NCI-H1105 treated with DMSO at 0.1 percent for 48 hours (cell line): ENCODE measurements at regions not wholly inside any gene's neighbourhood (a gene's known extent, or its start where the extent isn't known, plus 50 kb on each side); places are given as distances from the start of the nearest gene placed in this dataset.
"Not testable (repeated sequence)": the region's sequence is repeated elsewhere in the genome, so short reads cannot be mapped to it uniquely, and the experiment has no call there.

Source experiments
- DNase-seq: peaks from one replicate; lab custom pipeline; 2025; lab: John Stamatoyannopoulos, UW

DNA sequence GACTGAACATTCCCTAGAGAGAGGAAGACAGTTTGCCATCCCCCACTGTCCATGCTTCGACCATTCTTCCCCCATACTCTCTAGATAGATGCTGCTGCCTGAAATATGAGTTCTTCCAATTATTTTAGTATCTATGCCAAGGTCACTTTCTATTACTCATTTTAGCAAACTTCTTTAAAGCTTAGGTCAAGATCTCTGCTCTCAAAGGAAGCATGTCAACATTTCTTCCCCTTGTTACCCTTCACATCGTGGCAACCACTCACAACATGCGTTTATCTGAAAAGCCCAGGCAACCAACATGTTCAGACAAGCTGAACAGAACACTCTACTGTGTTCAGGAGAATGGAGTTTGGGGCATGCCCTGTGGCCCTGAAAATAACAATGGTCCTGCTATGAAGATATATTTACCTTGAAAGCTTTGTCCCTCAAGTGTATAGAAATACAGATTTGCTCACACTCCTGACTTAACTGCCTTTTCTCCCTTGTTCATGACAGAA lies 138.4 kb upstream of the KIF2A start:
- peak; percentile 49 for DNase-seq

DNA sequence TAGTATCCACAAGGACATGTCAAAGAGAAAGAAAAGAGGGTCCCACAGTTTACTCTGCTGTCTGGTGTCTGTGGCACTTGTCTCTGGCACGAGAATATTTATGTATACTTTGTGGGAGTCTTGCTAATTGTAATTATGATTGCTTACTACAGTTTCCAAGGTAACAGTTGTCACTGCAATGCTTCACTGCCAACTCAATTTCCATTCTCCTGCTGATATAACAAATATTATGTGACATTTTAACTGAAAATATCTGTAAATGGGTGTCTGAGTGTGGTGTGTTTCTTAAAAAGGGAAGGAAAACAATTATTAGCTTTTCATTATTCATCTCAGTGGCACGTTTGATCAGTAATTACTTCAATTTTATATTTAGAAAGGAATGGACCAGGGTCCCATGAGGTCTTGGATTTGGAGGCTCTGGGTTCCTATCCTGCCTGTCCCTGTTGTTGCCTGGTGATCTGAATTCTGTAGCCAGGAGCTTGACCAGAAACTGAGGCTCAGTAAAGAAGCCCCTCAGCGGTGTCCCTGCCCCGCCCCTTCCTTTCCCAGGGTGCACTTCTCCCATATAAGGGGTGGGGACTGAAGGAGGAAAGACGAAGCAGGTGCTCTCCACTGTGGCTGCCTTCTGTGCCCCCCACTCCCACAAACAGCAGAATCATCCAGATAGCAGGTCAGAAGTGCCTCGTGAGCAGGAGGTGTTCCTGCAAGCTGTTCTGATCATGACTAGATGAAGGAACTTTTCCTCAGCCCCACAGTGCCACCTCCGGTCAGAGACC lies 137.3 kb upstream of the KIF2A start:
- DNase-seq = peak; percentile 35

DNA sequence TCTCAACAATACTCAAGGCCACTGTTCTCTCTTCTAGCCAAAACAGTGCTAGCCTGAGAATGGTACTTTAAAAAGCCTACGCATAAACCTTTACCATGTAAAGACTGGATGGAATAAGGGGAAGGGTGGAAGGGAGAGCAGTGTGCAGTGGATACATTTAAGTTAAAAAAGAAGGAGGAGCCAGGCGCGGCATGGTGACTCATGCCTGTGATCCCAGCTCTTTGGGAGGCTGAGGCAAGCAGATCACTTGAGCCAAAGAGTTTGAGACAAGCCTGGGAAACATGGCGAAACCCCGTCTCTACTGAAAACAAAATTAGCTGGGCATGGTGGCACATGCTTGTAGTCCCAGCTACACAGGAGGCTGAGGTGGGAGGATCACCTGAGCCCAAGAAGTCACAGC lies 127.7 kb upstream of the KIF2A start:
- no peak for DNase-seq

DNA sequence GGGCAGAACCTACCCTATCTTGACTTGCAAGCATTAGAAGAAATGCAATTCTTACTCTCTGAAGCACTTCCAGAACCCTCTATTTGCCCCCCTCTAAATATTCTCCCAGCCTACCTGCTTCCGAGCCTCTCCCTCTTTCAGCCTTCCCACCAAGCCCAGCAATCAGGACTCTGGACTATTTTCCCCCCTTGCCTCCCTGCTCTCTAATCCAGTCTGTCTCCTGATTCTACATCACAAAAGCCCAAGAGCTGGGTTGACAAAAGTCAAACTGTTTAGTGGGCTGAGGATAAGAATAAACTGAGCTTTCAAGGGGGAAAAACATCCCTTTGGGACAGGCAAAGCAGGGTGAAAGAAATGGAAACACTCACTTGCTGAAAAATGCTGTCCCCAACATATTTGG lies 123.2 kb upstream of the KIF2A start:
- no peak for DNase-seq

DNA sequence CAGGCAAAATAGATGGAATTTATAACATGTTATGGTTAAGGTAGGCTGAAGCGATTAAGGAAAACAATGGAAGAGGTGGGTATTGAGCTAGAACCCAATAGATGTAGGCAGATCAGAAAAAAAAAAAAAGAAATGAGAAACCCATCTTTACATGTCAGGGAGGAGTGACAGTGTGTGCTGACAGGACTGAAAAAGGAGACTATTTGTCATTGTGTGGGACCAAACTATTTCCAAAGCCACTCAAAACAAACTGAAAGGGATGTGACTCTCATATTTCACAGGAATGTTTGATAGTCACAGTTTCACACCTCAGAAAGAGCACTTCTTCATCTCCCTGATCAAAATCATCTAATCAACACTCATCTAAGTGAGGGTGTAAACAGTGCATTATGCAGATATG lies 122.3 kb upstream of the KIF2A start:
- DNase-seq = no peak

DNA sequence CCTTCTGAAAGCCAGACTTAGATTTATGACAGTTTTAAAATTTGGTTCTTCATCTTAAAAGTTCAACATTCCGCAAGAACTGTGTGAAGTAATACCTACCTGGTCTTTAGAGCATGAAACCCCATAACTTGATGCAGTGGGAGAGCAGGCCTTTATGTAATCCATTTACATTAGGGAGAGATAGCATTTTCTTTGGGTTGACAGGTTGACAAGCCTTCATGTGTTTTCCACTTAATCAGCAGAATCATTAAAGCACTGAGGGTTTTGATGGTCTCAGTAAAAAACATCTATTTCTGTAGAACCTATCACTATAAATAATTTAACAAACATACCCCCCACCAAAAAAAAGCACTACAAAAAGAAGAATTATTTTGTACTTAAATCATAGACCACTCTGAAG lies 121.6 kb upstream of the KIF2A start:
- DNase-seq = no peak

DNA sequence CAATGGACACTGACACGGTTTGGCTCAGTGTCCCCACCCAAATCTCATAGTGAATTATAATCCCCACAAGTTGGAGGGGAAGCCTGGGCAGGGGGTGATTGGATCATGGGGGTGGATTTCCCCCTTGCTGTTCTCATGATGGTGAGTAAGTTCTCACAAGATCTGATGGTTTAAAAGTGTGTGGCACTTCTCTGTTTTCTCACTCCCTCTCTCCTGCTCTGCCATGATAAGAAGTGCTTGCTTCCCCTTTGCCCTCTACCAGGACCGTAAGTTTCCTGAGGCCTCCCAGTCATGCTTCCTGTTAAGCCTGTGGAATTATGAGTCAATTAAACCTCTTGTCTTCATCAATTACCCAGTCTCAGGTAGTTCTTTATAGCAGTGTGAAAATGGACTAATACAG lies 115.8 kb upstream of the KIF2A start:
- DNase-seq = no peak

DNA sequence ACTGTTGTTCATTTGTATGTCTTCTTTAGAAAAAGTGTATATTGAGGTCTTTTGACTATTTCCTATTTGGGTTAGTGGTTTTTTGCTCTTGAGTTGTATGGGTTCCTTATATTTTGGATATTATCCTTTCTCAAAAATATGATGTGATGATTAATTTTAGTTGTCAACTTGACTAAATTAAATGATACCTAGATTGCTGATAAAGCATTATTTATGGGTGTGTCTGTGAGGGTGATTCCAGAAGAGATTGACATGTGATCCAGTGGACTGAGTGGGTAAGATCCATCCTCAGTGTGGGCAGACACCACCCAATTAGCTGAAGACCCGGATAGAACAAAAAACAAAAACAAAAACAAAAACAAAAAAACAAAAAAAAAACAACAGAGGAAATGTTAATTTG lies 115.1 kb upstream of the KIF2A start:
- no peak for DNase-seq

DNA sequence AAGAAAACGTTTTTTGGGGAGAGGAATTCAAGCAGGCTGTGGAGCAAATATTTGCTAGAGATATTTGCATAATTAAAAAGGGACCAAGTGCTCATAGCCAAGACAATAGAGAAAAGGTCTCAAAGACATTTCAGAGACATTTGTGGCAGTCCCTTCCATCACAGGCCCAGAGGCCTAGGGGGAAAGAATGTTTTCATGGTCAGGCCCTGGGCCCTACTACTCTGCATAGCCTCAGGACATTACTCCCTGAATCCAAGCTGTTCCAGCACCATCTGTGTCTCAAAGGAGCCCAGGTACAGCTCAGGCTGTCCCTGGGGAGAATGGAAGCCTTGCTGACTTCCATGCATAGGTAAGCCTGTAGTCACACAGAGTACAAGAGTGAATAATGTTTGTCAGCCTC lies 113.0 kb upstream of the KIF2A start:
- DNase-seq = no peak

DNA sequence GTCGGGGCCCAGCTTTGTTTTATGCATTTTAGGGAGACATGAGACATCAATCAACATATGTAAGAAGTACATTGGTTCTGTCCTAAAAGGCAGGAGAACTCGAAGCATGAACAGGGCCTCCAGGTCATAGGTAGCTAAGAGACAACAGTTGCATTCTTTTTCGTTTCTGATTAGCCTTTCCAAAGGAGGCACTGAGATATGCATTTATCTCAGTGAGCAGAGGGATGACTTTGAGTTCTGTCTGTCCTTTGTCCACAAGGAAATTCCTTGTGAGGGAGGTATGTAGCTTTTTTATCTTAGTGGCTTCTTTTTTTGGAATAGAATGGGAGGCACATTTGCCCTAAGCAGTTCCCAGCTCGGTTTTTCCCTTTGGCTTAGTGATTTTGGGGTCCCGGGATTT lies 109.5 kb upstream of the KIF2A start:
- DNase-seq = not testable (repeated sequence)

DNA sequence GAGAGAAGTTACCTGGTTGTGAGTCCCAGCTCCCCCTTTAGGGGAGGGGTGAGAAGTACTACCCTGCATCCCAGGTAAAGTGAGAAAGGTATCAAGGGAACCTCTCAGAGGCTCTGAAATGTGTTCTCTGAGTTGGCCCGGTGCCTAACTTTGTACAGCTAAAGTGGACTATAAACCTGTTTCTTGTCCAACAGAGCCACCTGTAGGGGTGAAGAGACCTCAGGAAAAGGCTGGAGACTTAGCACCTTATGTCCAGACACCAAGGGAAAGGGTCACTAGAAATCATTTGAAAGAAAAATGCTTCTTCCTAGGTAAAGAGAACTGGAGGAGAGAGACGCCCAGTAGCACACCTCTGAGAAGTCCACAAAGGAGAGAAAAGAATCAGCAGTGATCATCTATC lies 108.3 kb upstream of the KIF2A start:
- DNase-seq = no peak

DNA sequence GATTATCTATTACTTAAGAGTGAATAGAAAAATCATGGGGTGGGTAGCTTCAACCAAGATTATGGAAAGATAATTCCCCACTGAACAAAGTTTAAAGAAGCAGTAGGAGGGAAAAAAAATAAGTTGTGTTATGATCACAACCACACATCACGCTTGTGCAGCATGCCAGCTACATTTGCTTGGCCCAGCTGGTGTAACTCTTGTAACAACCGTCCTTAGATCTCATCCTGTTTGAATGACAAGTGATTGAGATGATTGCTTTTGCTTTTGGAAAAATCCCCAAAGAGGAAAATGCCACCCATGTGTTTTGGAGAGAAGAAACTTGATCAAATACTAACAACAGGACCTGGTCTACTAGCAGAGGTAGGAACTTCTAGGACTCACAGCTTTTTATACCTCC lies 107.6 kb upstream of the KIF2A start:
- DNase-seq = no peak

DNA sequence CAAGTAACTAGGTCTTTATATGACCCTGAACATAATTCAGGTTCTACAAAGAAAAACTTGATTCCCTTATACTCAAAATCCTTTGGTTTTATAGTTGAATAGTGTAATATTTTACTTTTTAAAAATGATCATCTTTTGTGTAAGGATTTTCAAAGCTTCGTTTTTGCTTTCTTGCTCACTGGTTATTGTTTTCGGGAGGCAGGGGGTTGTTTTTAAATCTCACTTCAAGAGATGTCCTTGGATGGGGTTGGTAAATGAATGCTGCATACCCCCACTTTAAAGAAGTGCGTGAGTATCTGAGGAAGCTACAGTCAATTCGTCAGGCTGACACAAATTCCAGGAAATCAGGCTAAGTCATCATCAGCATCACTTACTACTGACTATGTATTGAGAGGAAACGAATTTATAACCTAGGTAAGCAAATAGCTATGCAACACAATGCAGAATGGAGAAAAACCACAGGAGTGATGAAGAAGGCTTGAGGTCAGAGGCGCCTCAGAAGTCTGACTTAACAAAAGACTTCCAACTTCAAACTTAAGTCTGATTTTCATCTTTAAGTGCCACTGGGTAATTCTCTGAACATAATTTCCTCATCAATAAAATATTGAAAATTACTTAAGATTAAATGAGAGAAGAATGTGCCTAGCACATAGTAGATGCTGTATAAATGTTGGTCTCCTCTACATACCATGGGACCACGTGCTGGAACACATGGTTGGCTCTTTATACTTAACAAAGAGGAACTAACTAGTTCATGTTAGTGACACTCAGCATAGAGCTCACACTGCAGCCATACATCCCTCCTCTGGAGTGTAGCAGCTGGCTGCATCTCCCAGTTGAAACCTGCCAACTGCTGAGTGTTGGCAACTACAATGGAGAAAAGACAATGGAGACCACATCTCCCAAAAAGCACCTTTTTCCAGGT lies 106.0 kb upstream of the KIF2A start:
- no peak for DNase-seq

DNA sequence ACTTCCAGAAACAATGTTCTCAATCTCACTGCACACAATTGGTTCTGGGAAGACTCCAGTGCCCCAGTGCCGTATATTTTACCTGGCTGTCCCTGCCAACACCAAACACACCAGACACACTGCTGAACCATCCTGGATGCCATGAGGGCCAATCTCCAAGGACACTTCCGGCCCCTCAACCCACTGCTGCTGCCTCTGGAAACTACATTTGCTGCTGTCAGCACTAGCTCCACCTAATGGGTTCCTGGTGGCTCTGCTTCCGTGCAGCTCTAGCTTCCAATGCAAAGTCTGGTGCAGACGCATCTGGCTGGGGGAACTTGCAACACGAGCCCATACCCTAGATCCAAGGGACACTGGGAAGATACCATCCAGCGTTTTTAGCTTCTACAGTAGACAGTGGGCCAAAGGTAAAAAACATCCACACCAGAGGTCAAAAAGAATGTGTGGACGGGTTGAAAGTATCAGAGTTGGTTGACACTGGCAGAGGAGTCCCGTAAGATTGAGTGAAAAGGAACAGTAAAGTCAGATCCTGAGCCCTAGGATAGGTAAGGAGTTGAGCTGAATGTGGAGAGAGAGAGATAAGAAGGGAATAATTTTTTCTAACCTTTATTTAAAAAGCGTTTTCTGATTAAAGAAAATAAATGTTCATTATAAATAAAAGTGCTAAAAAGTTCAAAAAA lies 99.7 kb upstream of the KIF2A start:
- no peak for DNase-seq

DNA sequence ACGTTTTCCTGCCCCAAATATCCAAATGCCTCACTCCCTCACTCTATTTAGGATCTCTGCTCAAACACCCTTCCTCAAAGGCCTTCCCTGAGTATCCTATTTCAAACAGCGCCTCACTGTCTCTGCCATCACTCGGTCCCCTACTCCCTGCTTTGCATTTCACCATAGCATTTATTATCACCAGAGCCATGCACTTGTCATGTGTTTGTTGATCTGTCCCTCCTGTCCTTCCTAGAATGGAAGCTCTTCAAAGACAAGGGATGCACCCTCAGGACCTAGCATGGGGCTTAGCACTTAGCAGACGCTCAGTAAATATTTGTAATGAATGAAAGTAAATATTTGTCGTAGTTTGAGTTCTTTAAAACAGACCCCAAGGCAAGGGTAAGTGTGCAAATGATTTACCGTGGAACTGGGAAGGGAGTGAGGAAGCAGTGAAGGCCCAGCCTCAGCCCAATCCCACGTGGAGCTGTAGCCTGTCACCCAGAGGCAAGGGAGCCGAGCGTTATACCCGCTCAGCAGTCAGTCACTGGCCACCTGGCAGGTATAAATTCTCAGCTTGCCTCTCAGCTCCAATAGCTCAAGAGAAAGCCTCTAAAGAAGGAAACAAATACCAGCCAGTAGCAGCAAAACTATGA lies 97.7 kb upstream of the KIF2A start:
- no peak for DNase-seq

DNA sequence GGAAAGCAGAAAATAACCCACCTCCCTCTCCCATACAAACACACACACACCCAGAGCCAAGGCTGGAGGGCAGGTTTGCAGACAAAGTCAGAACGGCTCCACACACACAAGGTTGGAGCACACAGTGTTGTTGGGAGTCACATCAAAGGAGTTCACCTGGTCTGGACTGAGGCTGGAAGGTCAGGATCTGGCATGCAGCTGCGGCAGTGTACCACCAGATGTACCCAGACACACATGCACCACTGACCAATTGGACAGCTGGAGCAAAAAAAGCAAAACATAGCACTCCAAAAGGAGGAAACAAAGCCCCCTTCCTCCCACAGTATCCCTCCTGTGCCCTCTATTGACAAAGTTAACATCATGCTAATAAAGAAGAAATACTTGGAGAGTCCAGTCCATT lies 94.6 kb upstream of the KIF2A start:
- no peak for DNase-seq

DNA sequence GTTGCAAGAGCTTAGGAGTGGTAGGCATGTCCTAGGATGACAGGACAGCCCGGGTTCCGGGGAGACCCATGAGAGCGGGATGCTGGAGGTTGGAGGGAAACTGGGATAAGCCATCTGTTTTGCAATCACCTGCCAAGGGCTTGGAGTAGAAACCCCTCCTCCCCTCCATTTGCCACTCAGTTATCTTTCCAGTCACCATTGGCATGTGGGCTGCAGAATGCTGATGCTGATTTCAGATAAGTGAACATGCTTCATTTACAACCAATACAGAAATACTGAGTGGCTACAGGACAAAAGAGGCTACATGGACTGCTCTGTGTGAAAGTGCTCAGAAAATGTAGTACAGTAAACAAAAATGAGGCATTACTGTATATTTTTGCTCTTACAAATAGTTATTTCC lies 93.4 kb upstream of the KIF2A start:
- DNase-seq = no peak

DNA sequence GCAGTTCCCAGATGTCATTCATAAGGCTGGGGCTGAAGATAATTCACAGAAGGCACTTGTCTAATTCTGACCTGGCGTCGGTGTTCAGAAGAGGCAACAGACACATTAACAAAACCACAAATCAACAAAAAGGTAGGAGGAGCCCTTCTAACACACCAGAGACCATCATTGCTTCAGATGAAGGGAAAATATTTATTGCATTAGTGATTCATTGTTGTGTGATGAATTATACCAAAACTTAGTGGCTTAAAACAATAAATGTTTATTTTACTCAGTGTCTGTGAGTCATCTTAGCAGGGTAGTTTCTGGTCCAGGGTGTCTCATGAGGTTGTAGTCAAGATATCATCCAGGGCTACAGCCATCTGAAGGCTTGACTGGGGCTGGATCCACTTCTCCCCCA lies 91.3 kb upstream of the KIF2A start:
- DNase-seq = no peak

DNA sequence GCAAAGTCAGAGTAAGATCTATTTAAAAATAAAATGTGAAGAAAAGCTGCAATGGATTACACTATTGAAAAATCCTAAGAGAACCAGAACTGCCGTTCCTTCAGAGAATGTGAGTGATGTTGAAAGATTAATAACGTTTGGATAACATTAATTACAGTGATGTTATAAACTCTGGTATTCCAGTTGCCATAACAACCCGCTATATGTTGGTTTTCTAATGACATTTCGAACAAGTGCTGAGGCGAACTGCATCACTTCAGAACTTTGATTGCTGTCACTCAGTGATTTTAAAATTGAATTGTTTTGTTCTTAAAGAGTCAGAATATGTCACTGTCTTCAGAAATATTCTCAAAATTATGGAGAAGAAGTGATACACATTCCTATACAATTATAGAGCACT lies 89.4 kb upstream of the KIF2A start:
- not testable (repeated sequence) for DNase-seq

DNA sequence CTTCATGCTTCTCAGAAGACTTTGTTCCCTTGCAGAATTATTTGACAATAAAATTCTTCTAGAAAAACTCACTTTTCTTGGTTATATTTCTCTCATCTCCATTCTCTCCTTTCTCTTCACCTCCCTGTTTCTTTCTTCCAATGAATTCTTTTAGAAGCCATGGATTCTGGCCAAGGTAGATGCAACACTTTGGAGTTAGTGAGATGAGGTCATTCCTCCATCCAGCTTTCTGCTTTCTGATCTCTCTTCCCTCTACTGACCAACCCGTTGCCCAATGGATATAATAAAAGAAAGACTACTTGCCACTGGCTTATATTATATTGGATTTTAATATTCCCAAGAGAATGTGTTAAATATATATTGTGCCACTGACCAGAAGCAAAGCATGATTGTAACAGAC lies 88.9 kb upstream of the KIF2A start:
- DNase-seq = not testable (repeated sequence)

DNA sequence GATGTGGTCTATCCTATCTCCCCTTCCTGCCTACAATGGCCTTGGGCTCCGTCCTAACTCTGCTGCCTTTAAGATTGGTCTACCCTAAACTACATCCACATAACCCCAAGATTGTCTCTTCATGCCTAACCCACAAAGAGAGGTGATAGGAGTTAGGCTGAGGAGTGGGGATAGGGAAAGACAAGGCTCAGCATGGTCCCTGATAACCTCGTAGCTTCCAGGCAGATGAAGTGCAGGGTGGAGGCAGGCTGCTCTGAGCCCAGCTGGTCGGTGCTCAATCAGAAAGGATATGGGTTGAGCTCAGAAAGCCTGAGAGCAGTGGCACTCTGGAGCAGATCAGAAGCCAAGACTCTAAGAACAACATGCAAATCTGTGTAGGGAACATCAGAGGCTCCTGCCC lies 87.1 kb upstream of the KIF2A start:
- not testable (repeated sequence) for DNase-seq

DNA sequence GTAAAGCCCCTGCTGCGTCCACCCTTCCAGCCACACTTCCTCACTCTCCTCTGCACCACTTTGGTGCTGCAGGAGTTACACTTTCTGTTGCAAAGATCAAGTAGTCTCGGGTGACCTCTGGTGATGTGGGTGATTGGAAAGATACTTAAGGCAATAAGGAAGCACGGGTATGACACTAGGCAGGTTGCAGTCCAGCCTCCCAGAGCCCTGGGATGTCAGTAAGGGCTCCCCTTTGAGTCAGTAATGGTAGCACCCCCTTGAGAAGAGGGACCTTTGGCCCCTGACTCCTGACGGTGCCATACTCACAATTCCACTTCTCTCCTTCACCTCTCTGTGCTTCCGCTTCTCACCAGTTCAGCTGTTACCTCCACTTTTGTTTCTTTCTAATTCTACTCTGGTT lies 84.1 kb upstream of the KIF2A start:
- not testable (repeated sequence) for DNase-seq
